Astrocyte (in vitro differentiated cells and primary cell): ENCODE measurements at regions not wholly inside any gene's neighbourhood (a gene's known extent, or its start where the extent isn't known, plus 50 kb on each side); places are given as distances from the start of the nearest gene placed in this dataset.

Experiments used
- DNase-seq: peaks from one replicate; pipeline ENCODE4 v3.0.0-alpha.2; 2010; ENCODE audit warnings: low read depth
- FAIRE-seq: peaks from 2 replicates; lab custom pipeline; 2011; peaks lifted over from hg19 to GRCh38; lab: Jason Lieb, UNC
- H2AFZ ChIP-seq: 2 replicates; pipeline ENCODE4 v1.6.0; 2012; ENCODE audit warnings: low read depth, low read length, inconsistent platforms
- H3K27ac ChIP-seq: 2 replicates; pipeline ENCODE4 v1.5.1; 2011; ENCODE audit warnings: low read depth, low read length, inconsistent platforms
- H3K27me3 ChIP-seq: 2 replicates; pipeline ENCODE4 v1.6.0; 2011; ENCODE audit warnings: low read length, inconsistent platforms; ENCODE audit not compliant: insufficient read depth
- H3K36me3 ChIP-seq: 2 replicates; pipeline ENCODE4 v1.5.1; 2011; ENCODE audit warnings: low read length, inconsistent platforms; ENCODE audit not compliant: insufficient read depth
- H3K4me1 ChIP-seq: 2 replicates; pipeline ENCODE4 v1.5.1; 2011; ENCODE audit warnings: low read length, inconsistent platforms; ENCODE audit not compliant: insufficient read depth
- H3K4me2 ChIP-seq: 2 replicates; pipeline ENCODE4 v1.6.0; 2012; ENCODE audit warnings: low read length, inconsistent platforms
- H3K4me3 ChIP-seq: 2 replicates; pipeline ENCODE4 v1.5.1; 2011; ENCODE audit warnings: low read depth, mild to moderate bottlenecking, low read length, inconsistent platforms; ENCODE audit not compliant: insufficient read depth
- H3K79me2 ChIP-seq: 2 replicates; pipeline ENCODE4 v1.6.0; 2012; ENCODE audit warnings: mild to moderate bottlenecking, low read length, inconsistent platforms; ENCODE audit not compliant: insufficient read depth
- H3K9ac ChIP-seq: 2 replicates; pipeline ENCODE4 v1.6.0; 2012; ENCODE audit warnings: mild to moderate bottlenecking, low read length, inconsistent platforms
- H3K9me3 ChIP-seq: 2 replicates; pipeline ENCODE4 v1.5.1; 2012; ENCODE audit warnings: low read depth, mild to moderate bottlenecking, low read length, inconsistent platforms; ENCODE audit not compliant: insufficient read depth
- H4K20me1 ChIP-seq: 2 replicates; pipeline ENCODE4 v1.6.0; 2012; ENCODE audit warnings: low read length, inconsistent platforms; ENCODE audit not compliant: insufficient read depth
- H3K27ac Mint-ChIP-seq: one replicate; pipeline ENCODE4 v1.8.0; 2021; ENCODE audit warnings: mild to moderate bottlenecking, mixed read lengths; ENCODE audit not compliant: unreplicated experiment
- H3K27me3 Mint-ChIP-seq: one replicate; pipeline ENCODE4 v1.8.0; 2021; ENCODE audit warnings: low read depth, mixed read lengths; ENCODE audit not compliant: unreplicated experiment
- H3K36me3 Mint-ChIP-seq: one replicate; pipeline ENCODE4 v1.8.0; 2021; ENCODE audit warnings: low read depth, mixed read lengths; ENCODE audit not compliant: unreplicated experiment
- H3K4me1 Mint-ChIP-seq: one replicate; pipeline ENCODE4 v1.8.0; 2021; ENCODE audit warnings: low read depth, mixed read lengths; ENCODE audit not compliant: unreplicated experiment
- H3K4me3 Mint-ChIP-seq: one replicate; pipeline ENCODE4 v1.8.0; 2021; ENCODE audit warnings: mild to moderate bottlenecking, moderate library complexity, mixed read lengths; ENCODE audit not compliant: unreplicated experiment
- H3K9me3 Mint-ChIP-seq: one replicate; pipeline ENCODE4 v1.8.0; 2021; ENCODE audit warnings: mild to moderate bottlenecking, mixed read lengths; ENCODE audit not compliant: unreplicated experiment
- EZH2 ChIP-seq: IDR thresholded peaks from 2 replicates; pipeline ENCODE4 v1.6.1; 2012; ENCODE audit warnings: mild to moderate bottlenecking, low read length, inconsistent platforms; ENCODE audit not compliant: insufficient read depth
- TF ChIP-seq, protein P1 (sequence below): IDR thresholded peaks from 2 replicates; pipeline ENCODE4 v1.5.1; 2011; ENCODE audit warnings: low read depth, mild to moderate bottlenecking, inconsistent platforms, low read length, moderate library complexity; ENCODE audit not compliant: insufficient read depth

DNA sequence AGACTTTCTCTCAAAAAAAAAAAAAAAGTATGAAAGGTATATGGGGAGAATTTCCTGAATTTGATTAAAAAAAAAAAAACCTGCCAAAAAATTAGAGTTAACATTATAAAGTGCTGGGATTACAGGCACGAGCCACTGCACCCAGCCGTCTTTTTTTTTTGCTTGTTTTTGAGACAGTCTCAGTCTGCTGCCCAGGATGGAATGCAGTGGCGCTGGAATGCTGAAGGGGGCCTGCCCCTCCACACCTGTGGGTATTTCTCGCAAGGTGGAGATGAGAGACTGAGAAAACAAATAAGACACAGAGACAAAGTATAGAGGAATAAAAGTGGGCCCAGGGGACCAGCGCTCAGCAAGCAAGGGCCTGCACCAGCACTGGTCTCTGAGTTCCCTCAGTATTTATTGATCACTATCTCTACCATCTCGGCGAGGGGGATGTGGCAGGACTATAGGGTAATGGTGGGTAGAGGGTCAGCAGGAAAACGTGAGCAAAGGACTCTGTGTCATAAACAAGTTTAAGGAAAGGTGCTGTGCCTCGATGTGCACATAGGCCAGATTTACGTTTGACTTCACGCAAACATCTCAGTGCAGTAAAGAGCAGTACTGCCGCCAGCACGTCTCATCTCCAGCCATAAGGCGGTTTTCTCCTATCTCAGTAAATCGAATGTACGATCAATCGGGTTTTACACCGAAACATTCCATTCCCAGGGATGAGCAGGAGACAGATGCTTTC lies 117.2 kb downstream of the GOSR1 start:
- Histone ChIP-seq H3K9ac (no peak overlapping the region), H3K36me3 (no peaks in the 10 kb centered on the region), H3K9me3 (no peaks in the 10 kb centered on the region), H3K79me2 (no peaks in the 10 kb centered on the region), H3K27ac (no peak overlapping the region), H2AFZ (no peak overlapping the region), H3K4me3 (no peak overlapping the region), H4K20me1 (no peaks in the 10 kb centered on the region), H3K27me3 (no peaks in the 10 kb centered on the region), H3K4me2 (no peak overlapping the region), H3K4me1 (no peaks in the 10 kb centered on the region)
- H3K27me3 Mint-ChIP-seq: no peaks in the 10 kb centered on the region
- no peaks in the 10 kb centered on the region for H3K9me3 Mint-ChIP-seq
- H3K36me3 Mint-ChIP-seq: no peaks in the 10 kb centered on the region
- peaks cover 4% of the 10 kb centered on the region for H3K4me1 Mint-ChIP-seq
- peak overlapping the region; percentile 2 for H3K27ac Mint-ChIP-seq
- FAIRE-seq (no peak), DNase-seq (no peak)
- H3K4me3 Mint-ChIP-seq: no peak overlapping the region
- TF ChIP-seq, protein P1, sequence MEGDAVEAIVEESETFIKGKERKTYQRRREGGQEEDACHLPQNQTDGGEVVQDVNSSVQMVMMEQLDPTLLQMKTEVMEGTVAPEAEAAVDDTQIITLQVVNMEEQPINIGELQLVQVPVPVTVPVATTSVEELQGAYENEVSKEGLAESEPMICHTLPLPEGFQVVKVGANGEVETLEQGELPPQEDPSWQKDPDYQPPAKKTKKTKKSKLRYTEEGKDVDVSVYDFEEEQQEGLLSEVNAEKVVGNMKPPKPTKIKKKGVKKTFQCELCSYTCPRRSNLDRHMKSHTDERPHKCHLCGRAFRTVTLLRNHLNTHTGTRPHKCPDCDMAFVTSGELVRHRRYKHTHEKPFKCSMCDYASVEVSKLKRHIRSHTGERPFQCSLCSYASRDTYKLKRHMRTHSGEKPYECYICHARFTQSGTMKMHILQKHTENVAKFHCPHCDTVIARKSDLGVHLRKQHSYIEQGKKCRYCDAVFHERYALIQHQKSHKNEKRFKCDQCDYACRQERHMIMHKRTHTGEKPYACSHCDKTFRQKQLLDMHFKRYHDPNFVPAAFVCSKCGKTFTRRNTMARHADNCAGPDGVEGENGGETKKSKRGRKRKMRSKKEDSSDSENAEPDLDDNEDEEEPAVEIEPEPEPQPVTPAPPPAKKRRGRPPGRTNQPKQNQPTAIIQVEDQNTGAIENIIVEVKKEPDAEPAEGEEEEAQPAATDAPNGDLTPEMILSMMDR: no peak
- TF ChIP-seq EZH2: no peak

DNA sequence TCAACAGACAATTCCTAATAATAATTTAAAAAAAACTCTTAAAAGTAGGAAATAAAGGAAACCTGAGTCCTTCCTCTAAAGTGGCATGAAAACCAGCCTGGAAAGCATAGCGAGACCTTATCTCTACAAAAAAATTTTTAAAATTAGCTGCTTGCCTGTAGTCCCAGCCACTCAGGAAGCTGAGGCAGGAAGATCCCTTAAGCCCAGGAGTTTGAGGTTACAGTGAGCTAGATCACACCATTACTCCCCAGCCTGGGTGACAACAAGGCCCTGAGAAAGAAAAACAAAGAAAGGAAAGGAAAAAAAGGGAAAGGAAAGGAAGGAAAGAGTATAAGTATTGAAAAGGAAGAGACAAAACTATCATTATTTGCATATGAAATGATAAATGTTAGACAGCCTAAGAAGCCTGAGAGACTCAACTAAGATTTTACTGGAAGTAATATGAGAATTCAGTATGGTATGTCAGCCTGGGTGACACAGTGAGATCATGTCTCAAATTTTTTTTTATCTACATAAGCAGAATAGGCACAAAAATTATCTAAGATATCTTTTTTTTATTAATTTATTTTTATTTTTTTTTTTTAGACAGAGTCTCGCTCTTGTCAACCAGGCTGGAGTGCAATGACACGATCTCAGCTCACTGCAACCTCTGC lies 113.0 kb downstream of the GOSR1 start:
- FAIRE-seq: no peak
- peak overlapping the region; percentile 9 for H3K27ac ChIP-seq
- TF ChIP-seq, protein P1: no peak
- TF ChIP-seq EZH2: no peak
- Mint-ChIP-seq H3K9me3 (peaks cover 3% of the 10 kb centered on the region), H3K4me1 (peaks cover 10% of the 10 kb centered on the region), H3K36me3 (peaks cover 2% of the 10 kb centered on the region), H3K4me3 (no peak overlapping the region), H3K27ac (peak overlapping the region; percentile 94), H3K27me3 (no peaks in the 10 kb centered on the region)
- H3K79me2 ChIP-seq: no peaks in the 10 kb centered on the region
- no peaks in the 10 kb centered on the region for H3K36me3 ChIP-seq
- H3K4me1 ChIP-seq: peaks cover 7% of the 10 kb centered on the region
- no peak overlapping the region for H3K4me3 ChIP-seq
- H3K9ac ChIP-seq: no peak overlapping the region
- no peak overlapping the region for H2AFZ ChIP-seq
- H4K20me1 ChIP-seq: no peaks in the 10 kb centered on the region
- no peaks in the 10 kb centered on the region for H3K9me3 ChIP-seq
- peak overlapping the region; percentile 38 for H3K4me2 ChIP-seq
- H3K27me3 ChIP-seq: no peaks in the 10 kb centered on the region
- peak; percentile 26 for DNase-seq

DNA sequence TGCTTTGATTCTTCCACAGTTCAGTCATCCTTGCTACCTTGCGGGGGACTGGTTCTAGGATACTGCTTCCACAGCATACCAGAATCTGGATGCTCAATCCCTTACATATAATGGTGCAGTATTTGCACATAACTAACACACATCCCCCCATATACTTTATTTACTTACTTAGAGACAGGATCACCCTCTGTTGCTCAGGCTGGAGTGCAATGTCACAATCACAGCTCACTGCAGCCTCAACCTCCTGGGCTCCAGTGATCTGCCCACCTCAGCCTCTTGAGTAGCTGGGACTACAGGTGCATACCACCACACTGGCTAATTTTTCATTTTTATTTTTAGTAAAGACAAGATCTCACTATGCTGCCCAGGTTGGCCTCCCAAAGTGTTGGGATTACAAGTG lies 112.2 kb downstream of the GOSR1 start:
- Histone ChIP-seq H3K36me3 (no peaks in the 10 kb centered on the region), H4K20me1 (no peaks in the 10 kb centered on the region), H3K79me2 (no peaks in the 10 kb centered on the region), H3K4me2 (no peak overlapping the region), H3K4me1 (peaks cover 7% of the 10 kb centered on the region), H2AFZ (no peak overlapping the region), H3K9me3 (no peaks in the 10 kb centered on the region), H3K27me3 (no peaks in the 10 kb centered on the region), H3K9ac (no peak overlapping the region), H3K4me3 (no peak overlapping the region), H3K27ac (no peak overlapping the region)
- no peak for DNase-seq
- H3K9me3 Mint-ChIP-seq: peaks cover 5% of the 10 kb centered on the region
- no peak overlapping the region for H3K27ac Mint-ChIP-seq
- peaks cover 14% of the 10 kb centered on the region for H3K4me1 Mint-ChIP-seq
- H3K27me3 Mint-ChIP-seq: no peaks in the 10 kb centered on the region
- TF ChIP-seq EZH2: no peak
- TF ChIP-seq, protein P1: no peak
- FAIRE-seq: no peak
- H3K36me3 Mint-ChIP-seq: peaks cover 2% of the 10 kb centered on the region
- no peak overlapping the region for H3K4me3 Mint-ChIP-seq
